ENCODE measurements at regions not wholly inside any gene's neighbourhood (a gene's known extent, or its start where the extent isn't known, plus 50 kb on each side); places are given as distances from the start of the nearest gene placed in this dataset.

- H3K4me3 ChIP-seq (ENCODE audit: low read depth, low read length), result no peak overlapping the region
- DNase-seq (ENCODE audit: low read depth), result no peak
- no peak for TF ChIP-seq CTCF (conservative IDR thresholded peaks at IDR 0.05; ENCODE audit: low read depth, low read length)
Measured at GRCh38 chr2:195479407-195479806, 177.6 kb upstream of the SLC39A10 start.

- H3K4me3 ChIP-seq (ENCODE audit: low read depth, low read length), result no peak overlapping the region
- no peak for DNase-seq (ENCODE audit: low read depth)
- TF ChIP-seq CTCF (conservative IDR thresholded peaks at IDR 0.05; ENCODE audit: low read depth, low read length), result no peak
Measured at GRCh38 chr2:195477996-195478382, 179.0 kb upstream of the SLC39A10 start.

GRCh38 chr2:195477248-195477995, 179.6 kb upstream of the SLC39A10 start:
- no peak overlapping the region for H3K4me3 ChIP-seq (ENCODE audit: low read depth, low read length)
- TF ChIP-seq CTCF (conservative IDR thresholded peaks at IDR 0.05; ENCODE audit: low read depth, low read length), result no peak
- no peak for DNase-seq (ENCODE audit: low read depth)

GRCh38 chr2:195475336-195475735, 181.7 kb upstream of the SLC39A10 start:
- no peak overlapping the region for H3K4me3 ChIP-seq (ENCODE audit: low read depth, low read length)
- no peak for TF ChIP-seq CTCF (conservative IDR thresholded peaks at IDR 0.05; ENCODE audit: low read depth, low read length)
- no peak for DNase-seq (ENCODE audit: low read depth)

- TF ChIP-seq CTCF (conservative IDR thresholded peaks at IDR 0.05; ENCODE audit: low read depth, low read length), result no peak
- H3K4me3 ChIP-seq (ENCODE audit: low read depth, low read length), result no peak overlapping the region
- no peak for DNase-seq (ENCODE audit: low read depth)
Measured at GRCh38 chr2:195473862-195474261, 183.2 kb upstream of the SLC39A10 start.

GRCh38 chr2:195472501-195473234, 184.4 kb upstream of the SLC39A10 start:
- TF ChIP-seq CTCF (conservative IDR thresholded peaks at IDR 0.05; ENCODE audit: low read depth, low read length), result no peak
- no peak for DNase-seq (ENCODE audit: low read depth)
- no peak overlapping the region for H3K4me3 ChIP-seq (ENCODE audit: low read depth, low read length)
